ENCODE measurements at regions not wholly inside any gene's neighbourhood (a gene's known extent, or its start where the extent isn't known, plus 50 kb on each side); places are given as distances from the start of the nearest gene placed in this dataset.
A peak's percentile ranks its signal among the peaks of the same experiment; 100 is the strongest.

DNA sequence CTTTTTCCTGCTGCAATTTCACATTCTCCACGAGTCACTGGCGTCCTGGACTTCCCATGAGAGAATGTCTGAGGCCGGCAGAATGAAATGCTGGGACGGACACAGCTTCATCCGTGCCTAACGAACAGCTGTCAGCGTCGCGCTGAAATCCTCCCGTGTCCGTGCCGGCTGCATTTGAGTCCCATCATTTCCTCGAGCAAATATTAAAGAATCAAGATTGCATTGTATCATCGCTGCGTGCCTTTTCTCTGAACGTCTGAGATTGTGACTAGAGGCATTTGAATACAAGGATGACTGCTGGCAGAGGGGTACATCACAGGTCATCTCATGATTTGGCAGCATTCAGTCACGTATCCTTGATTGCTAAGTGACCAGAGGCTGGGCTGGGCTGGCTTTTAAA is 279.9 kb downstream of the ASMT start:
- TF ChIP-seq, protein P1, sequence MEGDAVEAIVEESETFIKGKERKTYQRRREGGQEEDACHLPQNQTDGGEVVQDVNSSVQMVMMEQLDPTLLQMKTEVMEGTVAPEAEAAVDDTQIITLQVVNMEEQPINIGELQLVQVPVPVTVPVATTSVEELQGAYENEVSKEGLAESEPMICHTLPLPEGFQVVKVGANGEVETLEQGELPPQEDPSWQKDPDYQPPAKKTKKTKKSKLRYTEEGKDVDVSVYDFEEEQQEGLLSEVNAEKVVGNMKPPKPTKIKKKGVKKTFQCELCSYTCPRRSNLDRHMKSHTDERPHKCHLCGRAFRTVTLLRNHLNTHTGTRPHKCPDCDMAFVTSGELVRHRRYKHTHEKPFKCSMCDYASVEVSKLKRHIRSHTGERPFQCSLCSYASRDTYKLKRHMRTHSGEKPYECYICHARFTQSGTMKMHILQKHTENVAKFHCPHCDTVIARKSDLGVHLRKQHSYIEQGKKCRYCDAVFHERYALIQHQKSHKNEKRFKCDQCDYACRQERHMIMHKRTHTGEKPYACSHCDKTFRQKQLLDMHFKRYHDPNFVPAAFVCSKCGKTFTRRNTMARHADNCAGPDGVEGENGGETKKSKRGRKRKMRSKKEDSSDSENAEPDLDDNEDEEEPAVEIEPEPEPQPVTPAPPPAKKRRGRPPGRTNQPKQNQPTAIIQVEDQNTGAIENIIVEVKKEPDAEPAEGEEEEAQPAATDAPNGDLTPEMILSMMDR (IDR thresholded peaks at IDR 0.05; ENCODE audit: control insufficient read depth, insufficient read depth, low read depth, low read length, missing control alignments), result no peak
- no peak overlapping the region for H3K4me3 ChIP-seq (ENCODE audit: control insufficient read depth, low read depth, low read length)
- no peak for DNase-seq (ENCODE audit: low read depth)

DNA sequence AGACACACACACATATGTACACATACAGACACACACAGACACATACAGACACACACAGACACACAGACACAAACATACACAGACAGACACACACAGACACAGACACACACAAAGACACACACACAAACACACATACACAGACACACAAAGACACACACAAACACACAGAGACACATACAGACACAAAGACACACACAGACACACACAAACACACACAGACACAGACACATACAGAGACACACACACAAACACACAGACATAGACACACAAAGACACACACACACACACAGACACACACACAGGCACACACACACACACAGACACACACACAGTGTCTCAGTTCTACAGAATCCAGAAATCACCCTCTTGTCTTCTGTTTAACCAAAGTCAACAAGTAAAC is 280.7 kb downstream of the ASMT start:
- no peak for DNase-seq (ENCODE audit: low read depth)
- TF ChIP-seq, protein P1 (IDR thresholded peaks at IDR 0.05; ENCODE audit: control insufficient read depth, insufficient read depth, low read depth, low read length, missing control alignments), result no peak
- no peak overlapping the region for H3K4me3 ChIP-seq (ENCODE audit: control insufficient read depth, low read depth, low read length)

DNA sequence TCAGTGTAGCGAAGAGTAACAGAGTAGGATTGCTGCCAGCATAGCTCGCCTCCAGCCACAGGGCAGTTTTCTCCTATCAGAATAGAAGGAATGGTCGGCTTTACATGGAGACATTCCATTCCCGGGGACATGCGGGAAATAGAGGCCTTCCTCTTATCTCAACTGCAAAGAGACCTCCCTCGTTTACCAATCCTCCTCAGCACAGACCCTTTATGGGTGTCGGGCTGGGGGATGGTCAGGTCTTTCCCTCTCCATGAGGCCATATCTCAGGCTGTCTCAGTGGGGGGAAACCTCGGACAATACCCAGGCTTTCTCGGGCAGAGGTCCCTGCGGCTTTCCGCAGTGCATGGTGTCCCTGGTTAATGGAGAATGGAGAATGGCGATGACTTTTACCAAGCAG is 285.0 kb downstream of the ASMT start:
- TF ChIP-seq, protein P1 (IDR thresholded peaks at IDR 0.05; ENCODE audit: control insufficient read depth, insufficient read depth, low read depth, low read length, missing control alignments), result no peak
- H3K4me3 ChIP-seq (ENCODE audit: control insufficient read depth, low read depth, low read length), result no peak overlapping the region
- no peak for DNase-seq (ENCODE audit: low read depth)

DNA sequence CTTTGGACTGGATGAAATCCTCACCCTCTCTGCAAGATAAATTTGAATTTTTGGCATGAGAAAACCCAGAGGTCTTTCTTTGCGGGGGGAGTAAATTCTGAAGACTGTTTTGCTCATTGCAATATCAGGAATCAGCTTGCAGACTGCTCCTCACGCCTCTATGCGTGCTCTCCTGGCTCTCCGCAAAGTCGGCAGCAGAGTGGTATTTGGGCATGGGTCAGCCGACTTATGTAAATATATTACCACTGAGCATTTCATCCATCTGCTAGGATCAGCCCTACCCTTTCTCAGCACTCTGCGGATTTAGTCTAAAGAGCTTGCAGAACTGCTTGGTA is 288.0 kb downstream of the ASMT start:
- H3K4me3 ChIP-seq (ENCODE audit: control insufficient read depth, low read depth, low read length), result no peak overlapping the region
- DNase-seq (ENCODE audit: low read depth), result no peak
- TF ChIP-seq, protein P1 (IDR thresholded peaks at IDR 0.05; ENCODE audit: control insufficient read depth, insufficient read depth, low read depth, low read length, missing control alignments), result no peak

DNA sequence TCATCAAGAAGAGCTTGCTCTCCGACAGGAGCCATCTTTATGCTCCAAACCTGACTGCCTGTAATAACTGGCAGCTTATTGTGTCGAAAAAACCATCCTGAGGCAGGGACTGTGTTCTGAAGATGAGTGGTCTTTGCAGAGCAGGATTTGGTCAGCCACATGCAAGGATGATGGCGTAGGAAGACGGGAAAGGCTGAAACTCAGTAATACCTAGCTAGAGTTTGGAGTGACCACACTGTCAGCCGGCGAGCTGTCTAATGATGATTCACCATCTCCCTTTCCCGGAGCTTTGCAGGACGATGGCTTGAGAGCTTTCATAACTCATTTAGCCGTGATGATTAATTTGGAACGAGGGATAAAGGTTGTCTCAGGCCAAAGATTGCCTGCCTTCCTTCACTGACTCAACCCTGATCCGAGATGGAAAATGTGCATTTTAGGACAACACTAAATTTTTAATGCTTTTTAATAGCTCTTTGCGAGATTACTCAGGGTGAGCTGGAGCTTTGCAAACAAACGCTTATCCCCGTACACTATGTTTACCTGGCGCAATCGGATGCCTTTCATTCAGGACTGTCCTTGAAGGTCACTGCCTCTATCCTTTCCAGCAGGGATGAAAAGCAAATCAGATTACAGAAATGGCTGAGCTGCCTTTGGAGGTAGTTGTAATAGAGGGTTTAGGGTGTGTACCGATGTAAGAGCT is 288.5 kb downstream of the ASMT start:
- peak; percentile 25 for DNase-seq (ENCODE audit: low read depth)
- TF ChIP-seq, protein P1 (IDR thresholded peaks at IDR 0.05; ENCODE audit: control insufficient read depth, insufficient read depth, low read depth, low read length, missing control alignments), result no peak
- no peak overlapping the region for H3K4me3 ChIP-seq (ENCODE audit: control insufficient read depth, low read depth, low read length)

DNA sequence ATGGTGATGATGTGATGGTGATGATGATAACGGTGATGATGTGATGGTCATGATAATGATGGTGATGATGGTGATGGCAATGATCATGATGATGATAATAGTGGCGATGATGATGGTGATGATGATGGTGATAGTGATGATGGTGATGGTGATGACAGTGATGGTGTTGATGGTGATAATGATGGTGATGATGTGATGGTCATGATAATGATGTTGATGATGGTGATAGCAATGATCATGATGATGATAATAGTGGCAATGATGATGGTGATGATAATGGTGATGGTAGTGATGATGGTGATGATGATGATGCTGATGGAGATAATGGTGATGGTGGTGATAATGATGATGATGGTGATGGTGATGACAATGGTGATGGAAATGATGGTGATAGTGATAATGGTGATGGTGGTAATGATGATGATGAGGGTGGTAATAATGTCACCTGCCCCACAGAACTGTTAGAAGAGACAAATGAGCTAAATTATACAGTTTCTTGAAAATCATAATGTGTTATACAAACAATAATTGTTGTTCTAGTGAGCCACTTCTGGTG is 289.9 kb downstream of the ASMT start:
- no peak overlapping the region for H3K4me3 ChIP-seq (ENCODE audit: control insufficient read depth, low read depth, low read length)
- DNase-seq (ENCODE audit: low read depth), result no peak
- TF ChIP-seq, protein P1 (IDR thresholded peaks at IDR 0.05; ENCODE audit: control insufficient read depth, insufficient read depth, low read depth, low read length, missing control alignments), result no peak
